H1 (cell line): ENCODE measurements at regions not wholly inside any gene's neighbourhood (a gene's known extent, or its start where the extent isn't known, plus 50 kb on each side); places are given as distances from the start of the nearest gene placed in this dataset.

Source experiments
- CEBPB ChIP-seq: IDR thresholded peaks from 2 replicates; pipeline ENCODE4 v1.6.1; 2012; ENCODE audit warnings: low read depth, low read length
- CTCF ChIP-seq, 3 experiments: IDR thresholded peaks; 1 replicate in 2 of 3; 2 replicates in 1 of 3; pipeline versions ENCODE4 v1.5.1 to v1.6.1; 2011; ENCODE audit warnings: low read length in 3 of 3, mild to moderate bottlenecking in 3 of 3, inconsistent platforms in 2 of 3, low read depth in 1 of 3, moderate library complexity in 1 of 3; ENCODE audit not compliant: insufficient read depth in 1 of 3; ENCODE audit errors: control extremely low read depth in 1 of 3
- PHF8 ChIP-seq: fragments of 200-600 bp; sonication (generic); conservative IDR thresholded peaks from 2 replicates; pipeline ENCODE4 v1.7.1; 2012; ENCODE audit warnings: low read depth, mild to moderate bottlenecking, inconsistent platforms, low read length, moderate library complexity
- POLR2AphosphoS5 ChIP-seq: IDR thresholded peaks from 2 replicates; pipeline ENCODE4 v1.6.1; 2011; ENCODE audit warnings: low read depth, low read length

GRCh38 chr13:90385781-90386489, 961.6 kb upstream of the MIR17HG start:
- no peak for TF ChIP-seq POLR2AphosphoS5
- TF ChIP-seq CEBPB = no peak
- no peak for TF ChIP-seq CTCF (IDR thresholded peaks at IDR 0.05; ENCODE audit: control extremely low read depth in 1 of 3, insufficient read depth in 1 of 3, low read depth in 1 of 3, low read length in 3 of 3)
- TF ChIP-seq PHF8 = no peak
